ENCODE measurements at regions not wholly inside any gene's neighbourhood (a gene's known extent, or its start where the extent isn't known, plus 50 kb on each side); places are given as distances from the start of the nearest gene placed in this dataset.

DNA sequence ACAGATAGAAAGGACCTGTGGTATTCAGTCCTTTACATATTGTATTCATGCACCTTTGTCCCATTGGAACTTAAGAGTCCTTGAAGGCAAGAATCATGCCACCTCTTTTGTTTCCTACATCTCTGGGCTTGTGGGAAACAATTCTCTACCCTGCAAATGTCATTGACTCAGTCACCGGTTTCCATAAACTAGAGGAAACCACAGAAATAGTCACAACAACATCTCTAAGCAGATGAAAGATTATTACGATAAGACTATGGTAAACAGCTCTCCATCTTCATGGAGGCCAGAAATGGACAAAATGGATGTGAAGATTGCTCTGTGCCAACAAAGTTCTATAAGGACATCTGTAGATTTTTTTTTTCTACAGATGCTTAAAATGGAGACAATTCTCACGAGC lies 165.5 kb downstream of the PIK3R1 start:
- Mint-ChIP-seq H3K4me3 (no peak overlapping the region), H3K27ac (no peak overlapping the region), H3K9me3 (no peaks in the 10 kb centered on the region), H3K4me1 (peaks cover 9% of the 10 kb centered on the region), H3K36me3 (ENCODE audit: low read depth) (no peaks in the 10 kb centered on the region), H3K27me3 (ENCODE audit: insufficient read depth) (no peaks in the 10 kb centered on the region)
- Histone ChIP-seq H3K9ac (ENCODE audit: extremely low read depth, low read length, poor library complexity, severe bottlenecking) (no peak overlapping the region), H3K27me3 (ENCODE audit: control insufficient read depth, insufficient read depth, low read length, poor library complexity, severe bottlenecking) (no peaks in the 10 kb centered on the region), H3K9me3 (ENCODE audit: control insufficient read depth, low read length) (no peaks in the 10 kb centered on the region), H3K4me1 (ENCODE audit: control insufficient read depth, insufficient read depth, low read length) (peaks cover 7% of the 10 kb centered on the region), H3K4me3 (ENCODE audit: low read length) (no peak overlapping the region), H3K36me3 (ENCODE audit: control insufficient read depth, insufficient read depth, low read length) (no peaks in the 10 kb centered on the region), H3K27ac (ENCODE audit: low read depth, low read length) (no peak overlapping the region)
- DNase-seq: no peak
- TF ChIP-seq, protein P1, sequence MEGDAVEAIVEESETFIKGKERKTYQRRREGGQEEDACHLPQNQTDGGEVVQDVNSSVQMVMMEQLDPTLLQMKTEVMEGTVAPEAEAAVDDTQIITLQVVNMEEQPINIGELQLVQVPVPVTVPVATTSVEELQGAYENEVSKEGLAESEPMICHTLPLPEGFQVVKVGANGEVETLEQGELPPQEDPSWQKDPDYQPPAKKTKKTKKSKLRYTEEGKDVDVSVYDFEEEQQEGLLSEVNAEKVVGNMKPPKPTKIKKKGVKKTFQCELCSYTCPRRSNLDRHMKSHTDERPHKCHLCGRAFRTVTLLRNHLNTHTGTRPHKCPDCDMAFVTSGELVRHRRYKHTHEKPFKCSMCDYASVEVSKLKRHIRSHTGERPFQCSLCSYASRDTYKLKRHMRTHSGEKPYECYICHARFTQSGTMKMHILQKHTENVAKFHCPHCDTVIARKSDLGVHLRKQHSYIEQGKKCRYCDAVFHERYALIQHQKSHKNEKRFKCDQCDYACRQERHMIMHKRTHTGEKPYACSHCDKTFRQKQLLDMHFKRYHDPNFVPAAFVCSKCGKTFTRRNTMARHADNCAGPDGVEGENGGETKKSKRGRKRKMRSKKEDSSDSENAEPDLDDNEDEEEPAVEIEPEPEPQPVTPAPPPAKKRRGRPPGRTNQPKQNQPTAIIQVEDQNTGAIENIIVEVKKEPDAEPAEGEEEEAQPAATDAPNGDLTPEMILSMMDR (conservative IDR thresholded peaks at IDR 0.05): no peak
- WGBS, 2 experiments (ENCODE audit: insufficient coverage in 1 of 2, insufficient read length in 1 of 2): 93 to 100% methylated on average over 2 to 3 of the region's 3 CpGs

DNA sequence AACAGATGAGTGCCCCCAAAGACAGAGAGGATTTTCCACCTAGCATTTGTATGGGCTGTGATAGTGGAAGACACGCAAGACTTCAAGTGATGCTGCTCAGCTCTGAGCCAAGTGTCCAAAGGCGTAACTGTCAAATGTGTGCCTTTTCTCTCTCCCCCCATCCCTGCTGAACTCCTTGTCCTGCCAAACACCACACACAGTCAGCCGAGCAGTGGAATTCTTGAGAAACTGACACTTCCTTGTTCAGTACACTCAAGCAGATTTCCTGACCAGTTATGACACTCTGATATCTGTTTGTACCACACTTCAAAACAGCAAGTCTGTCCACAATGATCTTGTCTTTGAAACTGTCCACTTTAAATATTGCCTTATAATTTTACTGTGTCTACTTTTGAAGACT lies 166.4 kb downstream of the PIK3R1 start:
- Mint-ChIP-seq H3K4me3 (no peak overlapping the region), H3K4me1 (peaks cover 9% of the 10 kb centered on the region), H3K36me3 (ENCODE audit: low read depth) (no peaks in the 10 kb centered on the region), H3K27ac (no peak overlapping the region), H3K9me3 (no peaks in the 10 kb centered on the region), H3K27me3 (ENCODE audit: insufficient read depth) (no peaks in the 10 kb centered on the region)
- no peaks in the 10 kb centered on the region for H3K9me3 ChIP-seq (ENCODE audit: control insufficient read depth, low read length)
- no peak for DNase-seq
- no peaks in the 10 kb centered on the region for H3K27me3 ChIP-seq (ENCODE audit: control insufficient read depth, insufficient read depth, low read length, poor library complexity, severe bottlenecking)
- TF ChIP-seq, protein P1 (conservative IDR thresholded peaks at IDR 0.05): no peak
- H3K9ac ChIP-seq (ENCODE audit: extremely low read depth, low read length, poor library complexity, severe bottlenecking): no peak overlapping the region
- no peak overlapping the region for H3K4me3 ChIP-seq (ENCODE audit: low read length)
- peaks cover 7% of the 10 kb centered on the region for H3K4me1 ChIP-seq (ENCODE audit: control insufficient read depth, insufficient read depth, low read length)
- no peak overlapping the region for H3K27ac ChIP-seq (ENCODE audit: low read depth, low read length)
- whole genome bisulfite sequencing, 2 experiments (ENCODE audit: insufficient coverage in 1 of 2, insufficient read length in 1 of 2): 92 to 100% methylated on average over 3 of the region's 3 CpGs
- H3K36me3 ChIP-seq (ENCODE audit: control insufficient read depth, insufficient read depth, low read length): no peaks in the 10 kb centered on the region

DNA sequence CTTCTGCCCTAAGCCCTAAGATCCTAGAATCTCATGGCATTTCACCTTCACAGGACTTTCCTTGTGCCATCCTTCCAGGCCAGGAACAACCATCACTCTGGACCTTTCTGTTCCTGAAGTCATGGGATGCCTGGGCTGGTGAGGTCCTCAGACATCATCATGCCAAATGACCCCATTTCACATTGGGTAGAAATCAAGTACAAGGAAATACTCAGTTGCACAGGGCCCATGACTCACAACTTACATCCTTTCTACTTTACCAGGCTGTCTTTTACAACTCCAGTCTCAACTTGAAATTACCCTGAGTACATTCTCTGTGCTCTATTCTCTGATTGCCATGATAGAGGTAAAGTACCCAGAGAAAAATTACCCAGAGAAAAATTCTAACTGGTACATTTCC lies 167.1 kb downstream of the PIK3R1 start:
- Histone ChIP-seq H3K4me3 (ENCODE audit: low read length) (no peak overlapping the region), H3K9ac (ENCODE audit: extremely low read depth, low read length, poor library complexity, severe bottlenecking) (no peak overlapping the region), H3K9me3 (ENCODE audit: control insufficient read depth, low read length) (no peaks in the 10 kb centered on the region), H3K27me3 (ENCODE audit: control insufficient read depth, insufficient read depth, low read length, poor library complexity, severe bottlenecking) (no peaks in the 10 kb centered on the region), H3K4me1 (ENCODE audit: control insufficient read depth, insufficient read depth, low read length) (peaks cover 7% of the 10 kb centered on the region), H3K36me3 (ENCODE audit: control insufficient read depth, insufficient read depth, low read length) (no peaks in the 10 kb centered on the region), H3K27ac (ENCODE audit: low read depth, low read length) (no peak overlapping the region)
- TF ChIP-seq, protein P1 (conservative IDR thresholded peaks at IDR 0.05): no peak
- Mint-ChIP-seq H3K4me1 (peaks cover 9% of the 10 kb centered on the region), H3K36me3 (ENCODE audit: low read depth) (no peaks in the 10 kb centered on the region), H3K9me3 (no peaks in the 10 kb centered on the region), H3K4me3 (no peak overlapping the region), H3K27me3 (ENCODE audit: insufficient read depth) (no peaks in the 10 kb centered on the region), H3K27ac (no peak overlapping the region)
- DNase-seq: no peak
